GM23338 (cell line): ENCODE measurements at regions not wholly inside any gene's neighbourhood (a gene's known extent, or its start where the extent isn't known, plus 50 kb on each side); places are given as distances from the start of the nearest gene placed in this dataset.

Experiments used
- ATAC-seq: fragments of 200-7000 bp; cut with Tn5 transposase; 3 replicates; pipeline ENCODE4 v1.9.1; 2020
- DNase-seq: peaks from one replicate; pipeline ENCODE4 v3.0.0-alpha.2; 2015; ENCODE audit warnings: low spot score
- H2AFZ ChIP-seq: fragments of 200-600 bp; sonication (generic); 2 replicates; pipeline ENCODE4 v1.8.0; 2016; ENCODE audit warnings: antibody characterized with exemption, mild to moderate bottlenecking, moderate library complexity
- H3F3A ChIP-seq: fragments of 200-600 bp; sonication (generic); replicated peaks from 2 replicates; pipeline ENCODE4 v1.8.0; 2017; ENCODE audit warnings: antibody characterized with exemption, mixed run types, low read depth
- H3K27ac ChIP-seq: fragments of 200-600 bp; sonication (generic); 2 replicates; pipeline ENCODE4 v1.6.1; 2016; ENCODE audit warnings: low read depth
- H3K27me3 ChIP-seq: fragments of 200-600 bp; sonication (generic); 2 replicates; pipeline ENCODE4 v1.8.0; 2016; ENCODE audit warnings: mild to moderate bottlenecking, mixed run types, moderate library complexity; ENCODE audit not compliant: insufficient read depth
- H3K36me3 ChIP-seq: fragments of 200-600 bp; sonication (generic); 2 replicates; pipeline ENCODE4 v1.8.0; 2016; ENCODE audit warnings: mild to moderate bottlenecking; ENCODE audit not compliant: insufficient read depth
- H3K4me1 ChIP-seq: fragments of 200-600 bp; sonication (generic); 2 replicates; pipeline ENCODE4 v1.8.0; 2016; ENCODE audit warnings: mild to moderate bottlenecking, moderate library complexity; ENCODE audit not compliant: insufficient read depth
- H3K4me2 ChIP-seq: fragments of 200-600 bp; sonication (generic); 2 replicates; pipeline ENCODE4 v1.7.1; 2017; ENCODE audit warnings: mixed run types
- H3K4me3 ChIP-seq: fragments of 200-600 bp; sonication (generic); 2 replicates; pipeline ENCODE4 v1.6.1; 2016; ENCODE audit warnings: mixed run types
- H3K79me2 ChIP-seq: fragments of 200-600 bp; sonication (generic); replicated peaks from 2 replicates; pipeline ENCODE4 v1.8.0; 2017; ENCODE audit warnings: mild to moderate bottlenecking; ENCODE audit not compliant: insufficient read depth
- H3K9me2 ChIP-seq: fragments of 200-600 bp; sonication (generic); 2 replicates; pipeline ENCODE4 v1.8.0; 2017; ENCODE audit not compliant: insufficient read depth
- H4K20me1 ChIP-seq: fragments of 200-600 bp; sonication (generic); replicated peaks from 2 replicates; pipeline ENCODE4 v1.8.0; 2017; ENCODE audit warnings: mild to moderate bottlenecking; ENCODE audit not compliant: insufficient read depth
- H3K27ac Mint-ChIP-seq: 2 replicates; pipeline ENCODE4 v1.8.0; 2020; ENCODE audit warnings: inconsistent platforms, mild to moderate bottlenecking, moderate library complexity, mixed read lengths
- H3K27me3 Mint-ChIP-seq: 3 replicates; pipeline ENCODE4 v1.8.0; 2022; ENCODE audit warnings: low read depth, mild to moderate bottlenecking, moderate library complexity, mixed read lengths, inconsistent platforms; ENCODE audit not compliant: insufficient read depth, poor library complexity
- H3K36me3 Mint-ChIP-seq: 3 replicates; pipeline ENCODE4 v1.8.0; 2021; ENCODE audit warnings: low read depth, mild to moderate bottlenecking, inconsistent platforms, moderate library complexity, mixed read lengths
- H3K4me1 Mint-ChIP-seq: 3 replicates; pipeline ENCODE4 v1.8.0; 2020; ENCODE audit warnings: mild to moderate bottlenecking, inconsistent platforms, mixed read lengths
- H3K4me3 Mint-ChIP-seq: 3 replicates; pipeline ENCODE4 v1.8.0; 2021; ENCODE audit warnings: moderate library complexity, mild to moderate bottlenecking, inconsistent platforms, mixed read lengths
- H3K9me3 Mint-ChIP-seq: 3 replicates; pipeline ENCODE4 v1.8.0; 2020; ENCODE audit warnings: moderate library complexity, mild to moderate bottlenecking, inconsistent platforms, mixed read lengths
- CREB1 ChIP-seq: fragments of 250-450 bp; sonication (Bioruptor Pico); IDR thresholded peaks from 2 replicates; pipeline ENCODE4 v1.5.0; 2020; ENCODE audit warnings: low read depth, mild to moderate bottlenecking, moderate library complexity
- EZH2 ChIP-seq: fragments of 200-600 bp; sonication (generic); IDR thresholded peaks from one replicate; pipeline ENCODE4 v1.8.0; 2017; ENCODE audit warnings: antibody characterized with exemption, mild to moderate bottlenecking, low read depth; ENCODE audit not compliant: unreplicated experiment
- EZH2phosphoT487 ChIP-seq: fragments of 200-600 bp; sonication (generic); IDR thresholded peaks from one replicate; pipeline ENCODE4 v1.8.1; 2018; ENCODE audit warnings: antibody characterized with exemption; ENCODE audit not compliant: unreplicated experiment
- JUNB ChIP-seq: IDR thresholded peaks from one replicate; pipeline ENCODE4 v1.6.1; 2016; ENCODE audit warnings: antibody characterized with exemption; ENCODE audit not compliant: unreplicated experiment
- NANOG ChIP-seq: IDR thresholded peaks from 2 replicates; pipeline ENCODE4 v1.6.1; 2016; ENCODE audit warnings: antibody characterized with exemption, borderline replicate concordance
- POLR2AphosphoS5 ChIP-seq: IDR thresholded peaks from 2 replicates; pipeline ENCODE4 v1.6.1; 2016; ENCODE audit warnings: antibody characterized with exemption, low read depth
- STAT1 ChIP-seq: IDR thresholded peaks from one replicate; pipeline ENCODE4 v1.6.1; 2016; ENCODE audit warnings: antibody characterized with exemption; ENCODE audit not compliant: unreplicated experiment
- ZNF114 ChIP-seq: fragments of 250-450 bp; sonication (Bioruptor Pico); IDR thresholded peaks from 2 replicates; pipeline ENCODE4 v1.5.0; 2020; ENCODE audit warnings: mild to moderate bottlenecking, moderate library complexity
- ZNF331 ChIP-seq: fragments of 250-450 bp; sonication (Bioruptor Pico); IDR thresholded peaks from 2 replicates; pipeline ENCODE4 v1.5.0; 2020; ENCODE audit warnings: low read depth, mild to moderate bottlenecking, moderate library complexity
- TF ChIP-seq, protein P1 (sequence below), 2 experiments: fragments of 200-600 bp in 1 of 2; sonication (generic) in 1 of 2; conservative IDR thresholded peaks; 2 replicates each; pipeline versions ENCODE4 v1.5.1 to v1.6.1; 2016 to 2017; ENCODE audit warnings: antibody characterized with exemption in 2 of 2, low read depth in 2 of 2, mild to moderate bottlenecking in 2 of 2, moderate library complexity in 1 of 2
- TF ChIP-seq, protein P2 (sequence below): IDR thresholded peaks from one replicate; pipeline ENCODE4 v1.6.1; 2018; ENCODE audit warnings: antibody characterized with exemption; ENCODE audit not compliant: unreplicated experiment
- TF ChIP-seq, protein P3 (sequence below): IDR thresholded peaks from 2 replicates; pipeline ENCODE4 v1.6.1; 2016; ENCODE audit warnings: antibody characterized with exemption

DNA sequence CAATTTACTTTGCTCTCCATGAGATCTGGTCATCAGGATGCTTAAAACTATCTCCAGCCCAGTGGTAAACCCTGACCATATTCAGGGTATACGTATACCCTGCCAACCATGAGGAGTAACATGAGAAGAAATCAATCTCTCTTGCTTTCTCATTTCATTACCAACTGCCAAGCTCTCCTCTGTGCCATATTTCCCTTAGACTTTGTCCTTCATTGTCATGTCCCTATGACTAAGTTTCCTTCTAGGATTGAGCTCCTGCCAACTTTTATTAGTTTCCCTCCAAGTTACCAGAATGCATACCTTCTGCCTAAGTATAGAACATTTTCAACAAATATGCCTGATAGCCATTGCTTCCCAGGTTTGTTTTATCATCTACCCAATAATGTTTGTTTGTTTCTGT, 1113.9 kb upstream of the B3GALT2 start (continued):
- TF ChIP-seq, protein P1, sequence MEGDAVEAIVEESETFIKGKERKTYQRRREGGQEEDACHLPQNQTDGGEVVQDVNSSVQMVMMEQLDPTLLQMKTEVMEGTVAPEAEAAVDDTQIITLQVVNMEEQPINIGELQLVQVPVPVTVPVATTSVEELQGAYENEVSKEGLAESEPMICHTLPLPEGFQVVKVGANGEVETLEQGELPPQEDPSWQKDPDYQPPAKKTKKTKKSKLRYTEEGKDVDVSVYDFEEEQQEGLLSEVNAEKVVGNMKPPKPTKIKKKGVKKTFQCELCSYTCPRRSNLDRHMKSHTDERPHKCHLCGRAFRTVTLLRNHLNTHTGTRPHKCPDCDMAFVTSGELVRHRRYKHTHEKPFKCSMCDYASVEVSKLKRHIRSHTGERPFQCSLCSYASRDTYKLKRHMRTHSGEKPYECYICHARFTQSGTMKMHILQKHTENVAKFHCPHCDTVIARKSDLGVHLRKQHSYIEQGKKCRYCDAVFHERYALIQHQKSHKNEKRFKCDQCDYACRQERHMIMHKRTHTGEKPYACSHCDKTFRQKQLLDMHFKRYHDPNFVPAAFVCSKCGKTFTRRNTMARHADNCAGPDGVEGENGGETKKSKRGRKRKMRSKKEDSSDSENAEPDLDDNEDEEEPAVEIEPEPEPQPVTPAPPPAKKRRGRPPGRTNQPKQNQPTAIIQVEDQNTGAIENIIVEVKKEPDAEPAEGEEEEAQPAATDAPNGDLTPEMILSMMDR (conservative IDR thresholded peaks at IDR 0.05; ENCODE audit: low read depth in 2 of 2), result no peak
- TF ChIP-seq EZH2 (no peak), ZNF331 (CRISPR knock-in tag) (no peak), CREB1 (CRISPR knock-in tag) (no peak)

DNA sequence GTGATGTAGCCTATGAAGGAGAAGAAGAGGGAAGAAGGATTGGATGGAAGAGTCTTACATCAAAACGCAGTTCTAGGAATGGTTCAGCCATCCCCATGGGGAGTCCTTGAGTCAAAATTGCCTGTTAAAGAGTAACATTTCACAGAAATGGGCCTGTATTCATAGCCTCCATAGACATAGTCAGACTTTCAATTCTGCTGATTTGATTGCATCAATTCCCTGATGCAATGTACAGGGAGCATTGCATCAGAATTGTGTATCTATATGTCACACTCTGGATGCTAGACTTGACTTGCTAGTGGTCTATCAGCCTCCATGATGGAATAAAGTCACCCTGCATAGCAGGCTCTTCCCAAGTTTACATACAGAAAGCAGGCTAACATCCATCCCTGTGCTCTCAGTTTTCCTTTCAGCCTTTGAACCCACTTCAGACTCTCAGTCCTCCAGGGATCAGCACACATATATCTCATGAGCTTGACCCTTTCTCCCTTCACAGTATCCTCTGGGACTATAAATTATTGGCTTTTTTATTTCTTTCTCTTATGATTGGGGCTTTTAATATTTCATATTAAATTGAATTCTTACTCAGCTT, 1111.7 kb upstream of the B3GALT2 start:
- DNase-seq (no peak), ATAC-seq (no peak)
- H3K4me1 Mint-ChIP-seq, result peaks cover 4% of the 10 kb centered on the region; the same call in 2 of the 3 replicates
- H3K27ac Mint-ChIP-seq, result no peak overlapping the region
- no peaks in the 10 kb centered on the region for H3K9me3 Mint-ChIP-seq
- Histone ChIP-seq H2AFZ (peak overlapping the region; percentile 64; the same call in 1 of the 2 replicates), H3K27me3 (no peaks in the 10 kb centered on the region), H3K4me1 (peaks cover under 1% of the 10 kb centered on the region; the same call in 1 of the 2 replicates), H3K4me3 (no peak overlapping the region), H3K36me3 (no peaks in the 10 kb centered on the region), H3F3A (no peaks in the 10 kb centered on the region), H3K4me2 (no peak overlapping the region), H3K27ac (no peak overlapping the region), H3K79me2 (no peaks in the 10 kb centered on the region), H3K9me2 (no peaks in the 10 kb centered on the region), H4K20me1 (no peaks in the 10 kb centered on the region)
- H3K4me3 Mint-ChIP-seq, result no peak overlapping the region
- no peaks in the 10 kb centered on the region for H3K36me3 Mint-ChIP-seq
- peaks cover 1% of the 10 kb centered on the region for H3K27me3 Mint-ChIP-seq
- TF ChIP-seq, protein P2, sequence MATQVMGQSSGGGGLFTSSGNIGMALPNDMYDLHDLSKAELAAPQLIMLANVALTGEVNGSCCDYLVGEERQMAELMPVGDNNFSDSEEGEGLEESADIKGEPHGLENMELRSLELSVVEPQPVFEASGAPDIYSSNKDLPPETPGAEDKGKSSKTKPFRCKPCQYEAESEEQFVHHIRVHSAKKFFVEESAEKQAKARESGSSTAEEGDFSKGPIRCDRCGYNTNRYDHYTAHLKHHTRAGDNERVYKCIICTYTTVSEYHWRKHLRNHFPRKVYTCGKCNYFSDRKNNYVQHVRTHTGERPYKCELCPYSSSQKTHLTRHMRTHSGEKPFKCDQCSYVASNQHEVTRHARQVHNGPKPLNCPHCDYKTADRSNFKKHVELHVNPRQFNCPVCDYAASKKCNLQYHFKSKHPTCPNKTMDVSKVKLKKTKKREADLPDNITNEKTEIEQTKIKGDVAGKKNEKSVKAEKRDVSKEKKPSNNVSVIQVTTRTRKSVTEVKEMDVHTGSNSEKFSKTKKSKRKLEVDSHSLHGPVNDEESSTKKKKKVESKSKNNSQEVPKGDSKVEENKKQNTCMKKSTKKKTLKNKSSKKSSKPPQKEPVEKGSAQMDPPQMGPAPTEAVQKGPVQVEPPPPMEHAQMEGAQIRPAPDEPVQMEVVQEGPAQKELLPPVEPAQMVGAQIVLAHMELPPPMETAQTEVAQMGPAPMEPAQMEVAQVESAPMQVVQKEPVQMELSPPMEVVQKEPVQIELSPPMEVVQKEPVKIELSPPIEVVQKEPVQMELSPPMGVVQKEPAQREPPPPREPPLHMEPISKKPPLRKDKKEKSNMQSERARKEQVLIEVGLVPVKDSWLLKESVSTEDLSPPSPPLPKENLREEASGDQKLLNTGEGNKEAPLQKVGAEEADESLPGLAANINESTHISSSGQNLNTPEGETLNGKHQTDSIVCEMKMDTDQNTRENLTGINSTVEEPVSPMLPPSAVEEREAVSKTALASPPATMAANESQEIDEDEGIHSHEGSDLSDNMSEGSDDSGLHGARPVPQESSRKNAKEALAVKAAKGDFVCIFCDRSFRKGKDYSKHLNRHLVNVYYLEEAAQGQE, result no peak
- no peak for TF ChIP-seq EZH2
- TF ChIP-seq, protein P1 (conservative IDR thresholded peaks at IDR 0.05; ENCODE audit: low read depth in 2 of 2), result no peak
- no peak for TF ChIP-seq CREB1 (CRISPR knock-in tag)
- TF ChIP-seq NANOG, result no peak
- no peak for TF ChIP-seq ZNF331 (CRISPR knock-in tag)
- TF ChIP-seq, protein P3, sequence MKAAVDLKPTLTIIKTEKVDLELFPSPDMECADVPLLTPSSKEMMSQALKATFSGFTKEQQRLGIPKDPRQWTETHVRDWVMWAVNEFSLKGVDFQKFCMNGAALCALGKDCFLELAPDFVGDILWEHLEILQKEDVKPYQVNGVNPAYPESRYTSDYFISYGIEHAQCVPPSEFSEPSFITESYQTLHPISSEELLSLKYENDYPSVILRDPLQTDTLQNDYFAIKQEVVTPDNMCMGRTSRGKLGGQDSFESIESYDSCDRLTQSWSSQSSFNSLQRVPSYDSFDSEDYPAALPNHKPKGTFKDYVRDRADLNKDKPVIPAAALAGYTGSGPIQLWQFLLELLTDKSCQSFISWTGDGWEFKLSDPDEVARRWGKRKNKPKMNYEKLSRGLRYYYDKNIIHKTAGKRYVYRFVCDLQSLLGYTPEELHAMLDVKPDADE, result no peak
- no peak for TF ChIP-seq POLR2AphosphoS5
- TF ChIP-seq EZH2phosphoT487, result no peak
- TF ChIP-seq ZNF114, result no peak
- no peak for TF ChIP-seq JUNB
- no peak for TF ChIP-seq STAT1
